ENCODE measurements at regions not wholly inside any gene's neighbourhood (a gene's known extent, or its start where the extent isn't known, plus 50 kb on each side); places are given as distances from the start of the nearest gene placed in this dataset.

GRCh38 chr15:47388299-47388698 lies 329.0 kb upstream of the SEMA6D start (continued):
- no peak for TF ChIP-seq SIN3A (conservative IDR thresholded peaks at IDR 0.05 in 1 of 2, IDR thresholded peaks at IDR 0.05 in 1 of 2; ENCODE audit: low read depth in 1 of 2, low read length in 2 of 2)
- no peak for TF ChIP-seq TAF7 (optimal IDR thresholded peaks at IDR 0.05; ENCODE audit: borderline replicate concordance, low read depth, low read length)
- no peak for TF ChIP-seq JUND (IDR thresholded peaks at IDR 0.05; ENCODE audit: low read length)
- TF ChIP-seq EZH2 (IDR thresholded peaks at IDR 0.05; ENCODE audit: low read depth, low read length, severe bottlenecking), result no peak
- TF ChIP-seq MAFK (IDR thresholded peaks at IDR 0.05; ENCODE audit: low read depth, low read length), result no peak
- TF ChIP-seq YY1 (IDR thresholded peaks at IDR 0.05; ENCODE audit: low read depth, low read length), result no peak
- no peak for TF ChIP-seq SIRT6 (IDR thresholded peaks at IDR 0.05; ENCODE audit: low read length)
- TF ChIP-seq BCL11A (IDR thresholded peaks at IDR 0.05; ENCODE audit: low read depth in 2 of 2, low read length in 2 of 2), result no peak

Measured in H1 (cell line).